GM23338 (cell line): ENCODE measurements at regions not wholly inside any gene's neighbourhood (a gene's known extent, or its start where the extent isn't known, plus 50 kb on each side); places are given as distances from the start of the nearest gene placed in this dataset.

Experiments
- ATAC-seq: fragments of 200-7000 bp; cut with Tn5 transposase; 3 replicates; pipeline ENCODE4 v1.9.1; 2020
- DNase-seq: peaks from one replicate; pipeline ENCODE4 v3.0.0-alpha.2; 2015; ENCODE audit warnings: low spot score
- H2AFZ ChIP-seq: fragments of 200-600 bp; sonication (generic); 2 replicates; pipeline ENCODE4 v1.8.0; 2016; ENCODE audit warnings: antibody characterized with exemption, mild to moderate bottlenecking, moderate library complexity
- H3F3A ChIP-seq: fragments of 200-600 bp; sonication (generic); replicated peaks from 2 replicates; pipeline ENCODE4 v1.8.0; 2017; ENCODE audit warnings: antibody characterized with exemption, mixed run types, low read depth
- H3K27ac ChIP-seq: fragments of 200-600 bp; sonication (generic); 2 replicates; pipeline ENCODE4 v1.6.1; 2016; ENCODE audit warnings: low read depth
- H3K27me3 ChIP-seq: fragments of 200-600 bp; sonication (generic); 2 replicates; pipeline ENCODE4 v1.8.0; 2016; ENCODE audit warnings: mild to moderate bottlenecking, mixed run types, moderate library complexity; ENCODE audit not compliant: insufficient read depth
- H3K36me3 ChIP-seq: fragments of 200-600 bp; sonication (generic); 2 replicates; pipeline ENCODE4 v1.8.0; 2016; ENCODE audit warnings: mild to moderate bottlenecking; ENCODE audit not compliant: insufficient read depth
- H3K4me1 ChIP-seq: fragments of 200-600 bp; sonication (generic); 2 replicates; pipeline ENCODE4 v1.8.0; 2016; ENCODE audit warnings: mild to moderate bottlenecking, moderate library complexity; ENCODE audit not compliant: insufficient read depth
- H3K4me2 ChIP-seq: fragments of 200-600 bp; sonication (generic); 2 replicates; pipeline ENCODE4 v1.7.1; 2017; ENCODE audit warnings: mixed run types
- H3K4me3 ChIP-seq: fragments of 200-600 bp; sonication (generic); 2 replicates; pipeline ENCODE4 v1.6.1; 2016; ENCODE audit warnings: mixed run types
- H3K79me2 ChIP-seq: fragments of 200-600 bp; sonication (generic); replicated peaks from 2 replicates; pipeline ENCODE4 v1.8.0; 2017; ENCODE audit warnings: mild to moderate bottlenecking; ENCODE audit not compliant: insufficient read depth
- H3K9me2 ChIP-seq: fragments of 200-600 bp; sonication (generic); 2 replicates; pipeline ENCODE4 v1.8.0; 2017; ENCODE audit not compliant: insufficient read depth
- H4K20me1 ChIP-seq: fragments of 200-600 bp; sonication (generic); replicated peaks from 2 replicates; pipeline ENCODE4 v1.8.0; 2017; ENCODE audit warnings: mild to moderate bottlenecking; ENCODE audit not compliant: insufficient read depth
- H3K27ac Mint-ChIP-seq: 2 replicates; pipeline ENCODE4 v1.8.0; 2020; ENCODE audit warnings: inconsistent platforms, mild to moderate bottlenecking, moderate library complexity, mixed read lengths
- H3K27me3 Mint-ChIP-seq: 3 replicates; pipeline ENCODE4 v1.8.0; 2022; ENCODE audit warnings: low read depth, mild to moderate bottlenecking, moderate library complexity, mixed read lengths, inconsistent platforms; ENCODE audit not compliant: insufficient read depth, poor library complexity
- H3K36me3 Mint-ChIP-seq: 3 replicates; pipeline ENCODE4 v1.8.0; 2021; ENCODE audit warnings: low read depth, mild to moderate bottlenecking, inconsistent platforms, moderate library complexity, mixed read lengths
- H3K4me1 Mint-ChIP-seq: 3 replicates; pipeline ENCODE4 v1.8.0; 2020; ENCODE audit warnings: mild to moderate bottlenecking, inconsistent platforms, mixed read lengths
- H3K4me3 Mint-ChIP-seq: 3 replicates; pipeline ENCODE4 v1.8.0; 2021; ENCODE audit warnings: moderate library complexity, mild to moderate bottlenecking, inconsistent platforms, mixed read lengths
- H3K9me3 Mint-ChIP-seq: 3 replicates; pipeline ENCODE4 v1.8.0; 2020; ENCODE audit warnings: moderate library complexity, mild to moderate bottlenecking, inconsistent platforms, mixed read lengths
- CREB1 ChIP-seq: fragments of 250-450 bp; sonication (Bioruptor Pico); IDR thresholded peaks from 2 replicates; pipeline ENCODE4 v1.5.0; 2020; ENCODE audit warnings: low read depth, mild to moderate bottlenecking, moderate library complexity
- CTCF ChIP-seq, 2 experiments: fragments of 200-600 bp in 1 of 2; sonication (generic) in 1 of 2; conservative IDR thresholded peaks; 2 replicates each; pipeline versions ENCODE4 v1.5.1 to v1.6.1; 2016 to 2017; ENCODE audit warnings: antibody characterized with exemption in 2 of 2, low read depth in 2 of 2, mild to moderate bottlenecking in 2 of 2, moderate library complexity in 1 of 2
- ETS1 ChIP-seq: IDR thresholded peaks from 2 replicates; pipeline ENCODE4 v1.6.1; 2016; ENCODE audit warnings: antibody characterized with exemption
- EZH2 ChIP-seq: fragments of 200-600 bp; sonication (generic); IDR thresholded peaks from one replicate; pipeline ENCODE4 v1.8.0; 2017; ENCODE audit warnings: antibody characterized with exemption, mild to moderate bottlenecking, low read depth; ENCODE audit not compliant: unreplicated experiment
- NANOG ChIP-seq: IDR thresholded peaks from 2 replicates; pipeline ENCODE4 v1.6.1; 2016; ENCODE audit warnings: antibody characterized with exemption, borderline replicate concordance
- POLR2AphosphoS5 ChIP-seq: IDR thresholded peaks from 2 replicates; pipeline ENCODE4 v1.6.1; 2016; ENCODE audit warnings: antibody characterized with exemption, low read depth
- REST ChIP-seq: IDR thresholded peaks from one replicate; pipeline ENCODE4 v1.6.1; 2018; ENCODE audit warnings: antibody characterized with exemption; ENCODE audit not compliant: unreplicated experiment
- STAT1 ChIP-seq: IDR thresholded peaks from one replicate; pipeline ENCODE4 v1.6.1; 2016; ENCODE audit warnings: antibody characterized with exemption; ENCODE audit not compliant: unreplicated experiment
- ZNF114 ChIP-seq: fragments of 250-450 bp; sonication (Bioruptor Pico); IDR thresholded peaks from 2 replicates; pipeline ENCODE4 v1.5.0; 2020; ENCODE audit warnings: mild to moderate bottlenecking, moderate library complexity
- ZNF331 ChIP-seq: fragments of 250-450 bp; sonication (Bioruptor Pico); IDR thresholded peaks from 2 replicates; pipeline ENCODE4 v1.5.0; 2020; ENCODE audit warnings: low read depth, mild to moderate bottlenecking, moderate library complexity

- Histone ChIP-seq H4K20me1 (no peaks in the 10 kb centered on the region), H3K9me2 (no peaks in the 10 kb centered on the region), H3K4me3 (no peak overlapping the region), H3K27me3 (no peaks in the 10 kb centered on the region), H3F3A (no peaks in the 10 kb centered on the region), H3K27ac (no peak overlapping the region), H3K79me2 (no peaks in the 10 kb centered on the region), H3K4me1 (no peaks in the 10 kb centered on the region), H3K4me2 (no peak overlapping the region), H3K36me3 (no peaks in the 10 kb centered on the region), H2AFZ (no peak overlapping the region)
- Mint-ChIP-seq H3K4me3 (no peak overlapping the region), H3K4me1 (no peaks in the 10 kb centered on the region), H3K9me3 (peaks cover 80% of the 10 kb centered on the region), H3K27me3 (no peaks in the 10 kb centered on the region), H3K36me3 (peaks cover 3% of the 10 kb centered on the region; the same call in 2 of the 3 replicates), H3K27ac (no peak overlapping the region)
- TF ChIP-seq EZH2 = no peak
- no peak for TF ChIP-seq CREB1 (CRISPR knock-in tag)
- TF ChIP-seq ZNF331 (CRISPR knock-in tag) = no peak
- ATAC-seq = no peak
- no peak for DNase-seq
Measured at GRCh38 chrX:143940119-143940518, 56.2 kb downstream of the UBE2NL start.

- H3K4me3 ChIP-seq = no peak overlapping the region
- no peaks in the 10 kb centered on the region for H3K4me1 ChIP-seq
- no peaks in the 10 kb centered on the region for H3K27me3 ChIP-seq
- Mint-ChIP-seq H3K36me3 (peaks cover 5% of the 10 kb centered on the region), H3K4me1 (no peaks in the 10 kb centered on the region), H3K27me3 (no peaks in the 10 kb centered on the region), H3K4me3 (no peak overlapping the region), H3K27ac (no peak overlapping the region), H3K9me3 (peaks cover 64% of the 10 kb centered on the region)
- H2AFZ ChIP-seq = no peak overlapping the region
- H3K9me2 ChIP-seq = no peaks in the 10 kb centered on the region
- H3K4me2 ChIP-seq = no peak overlapping the region
- ATAC-seq = no peak
- no peak for DNase-seq
- H3K27ac ChIP-seq = no peak overlapping the region
- H3K36me3 ChIP-seq = no peaks in the 10 kb centered on the region
- no peaks in the 10 kb centered on the region for H3F3A ChIP-seq
- no peaks in the 10 kb centered on the region for H4K20me1 ChIP-seq
- H3K79me2 ChIP-seq = no peaks in the 10 kb centered on the region
- TF ChIP-seq STAT1 (no peak), POLR2AphosphoS5 (no peak), ZNF114 (no peak), ZNF331 (CRISPR knock-in tag) (no peak), EZH2 (no peak), REST (no peak), NANOG (no peak), CREB1 (CRISPR knock-in tag) (no peak), CTCF (conservative IDR thresholded peaks at IDR 0.05; ENCODE audit: low read depth in 2 of 2) (no peak), ETS1 (no peak)
Measured at GRCh38 chrX:143945171-143945570, 61.3 kb downstream of the UBE2NL start.
